Retina (tissue), 1 donor: ENCODE measurements at regions not wholly inside any gene's neighbourhood (a gene's known extent, or its start where the extent isn't known, plus 50 kb on each side); places are given as distances from the start of the nearest gene placed in this dataset.

ENCODE experiments used
- DNase-seq: peaks from one replicate; pipeline ENCODE4 v3.0.0-alpha.2; 2016

DNA sequence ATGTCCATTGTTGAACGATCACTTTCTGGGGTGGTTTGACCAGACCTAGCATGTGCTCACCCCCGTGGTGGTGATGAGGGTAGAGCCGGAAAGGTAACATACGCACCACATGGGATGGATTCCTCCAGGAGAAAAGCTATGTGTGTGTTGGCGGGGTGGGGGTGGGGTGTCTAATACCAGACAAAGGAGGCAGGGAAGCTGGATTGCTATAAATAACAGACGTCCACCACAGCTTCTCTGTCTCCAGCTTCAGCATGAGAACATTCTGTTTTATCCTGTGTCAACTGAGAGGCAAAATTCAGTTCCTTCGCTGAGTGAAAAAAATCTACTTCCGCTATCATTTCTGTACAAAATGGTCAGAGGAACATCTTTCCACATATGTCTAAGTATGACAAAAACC, 151.0 kb downstream of the PCSK1 start:
- no peak for DNase-seq

DNA sequence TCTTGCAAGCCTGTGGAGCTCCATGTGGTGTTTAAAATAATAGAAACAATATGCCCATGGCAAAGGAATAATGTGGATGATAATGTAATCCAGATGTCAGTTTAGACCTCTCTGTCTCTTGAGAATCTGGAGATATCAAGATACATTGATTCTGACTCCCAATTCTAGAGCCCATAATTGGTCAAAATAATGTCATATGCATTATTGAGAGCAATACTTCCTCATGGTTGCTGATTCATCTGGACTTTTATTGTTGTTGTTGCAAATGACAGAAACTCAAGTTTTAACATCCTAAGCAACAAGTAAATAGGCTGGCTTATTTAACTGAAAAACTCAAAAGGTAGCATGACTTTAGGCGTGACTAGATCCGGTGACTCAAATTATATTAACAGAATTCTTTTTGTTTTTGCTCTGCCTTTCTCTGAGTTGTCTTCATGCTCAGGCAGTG, 152.1 kb downstream of the PCSK1 start:
- no peak for DNase-seq

DNA sequence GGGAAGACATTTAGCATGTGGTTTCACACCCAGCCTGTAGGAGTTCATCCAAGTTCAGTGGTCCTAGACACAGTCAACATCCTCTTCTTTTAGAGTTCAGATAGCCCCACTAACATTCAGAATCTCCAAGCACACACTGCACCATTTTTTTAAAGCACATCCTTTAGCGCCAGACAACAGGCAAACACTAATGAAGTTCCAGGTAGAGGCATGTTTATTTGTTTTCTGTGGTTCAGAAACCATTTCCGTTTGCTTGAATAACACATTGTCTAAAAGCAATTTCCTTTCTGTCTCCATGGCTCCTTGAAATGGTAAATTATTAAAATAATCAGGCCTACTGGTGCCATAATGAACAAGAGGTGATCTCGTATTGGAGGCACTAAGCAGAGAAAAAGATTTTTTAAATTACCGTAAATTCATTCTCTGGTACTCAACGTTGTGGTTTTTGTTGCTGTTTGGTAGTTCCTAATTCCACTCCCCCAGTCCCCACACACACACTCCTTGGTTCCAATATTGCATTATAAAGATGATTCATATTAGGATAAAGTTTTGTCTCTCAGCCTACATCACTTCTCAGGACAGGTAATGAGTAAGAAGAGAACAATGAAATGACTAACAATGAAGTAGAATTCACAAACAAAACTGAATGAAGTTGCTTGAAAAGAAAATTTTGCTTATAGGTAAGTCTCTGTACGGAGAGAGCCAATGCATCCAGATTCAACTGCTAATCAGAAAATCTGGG, 153.1 kb downstream of the PCSK1 start:
- no peak for DNase-seq

DNA sequence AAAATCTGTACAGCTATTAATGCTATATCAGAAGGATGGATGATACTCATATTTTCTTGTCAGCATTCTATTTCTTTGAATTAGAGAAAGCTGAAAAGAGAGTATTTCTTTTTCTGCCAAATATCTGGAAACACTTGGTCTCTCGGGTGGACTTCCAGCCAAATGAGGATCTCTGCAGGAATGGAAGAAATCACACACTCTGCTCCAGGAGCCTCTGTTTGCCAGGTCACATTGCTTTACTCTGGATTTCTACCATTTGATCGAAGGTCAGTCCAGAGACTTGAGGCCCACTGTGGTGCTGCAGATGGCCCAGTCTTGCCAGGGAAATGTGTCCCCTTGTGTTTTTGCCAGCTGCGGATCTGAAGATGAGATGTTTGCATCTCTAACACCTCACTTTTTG, 154.1 kb downstream of the PCSK1 start:
- no peak for DNase-seq

DNA sequence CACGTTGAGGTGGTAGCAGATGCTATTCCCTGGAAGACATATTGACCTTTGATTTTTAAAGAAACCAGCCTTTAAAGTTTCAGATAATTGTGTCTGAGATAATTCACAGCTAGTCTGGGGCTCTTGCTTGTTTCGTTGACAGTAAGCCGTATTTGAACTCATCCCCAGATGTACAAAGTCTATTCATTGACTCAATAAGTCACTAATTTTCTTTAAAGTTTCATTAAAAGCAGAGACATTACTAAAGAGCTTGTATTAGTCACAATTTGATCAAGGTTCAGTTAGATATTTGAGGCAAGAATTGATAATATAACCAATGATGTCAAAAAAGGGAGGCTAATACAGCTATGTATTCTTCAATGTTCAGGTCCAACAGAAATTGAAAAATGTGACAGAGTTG, 158.0 kb downstream of the PCSK1 start:
- DNase-seq, result no peak

DNA sequence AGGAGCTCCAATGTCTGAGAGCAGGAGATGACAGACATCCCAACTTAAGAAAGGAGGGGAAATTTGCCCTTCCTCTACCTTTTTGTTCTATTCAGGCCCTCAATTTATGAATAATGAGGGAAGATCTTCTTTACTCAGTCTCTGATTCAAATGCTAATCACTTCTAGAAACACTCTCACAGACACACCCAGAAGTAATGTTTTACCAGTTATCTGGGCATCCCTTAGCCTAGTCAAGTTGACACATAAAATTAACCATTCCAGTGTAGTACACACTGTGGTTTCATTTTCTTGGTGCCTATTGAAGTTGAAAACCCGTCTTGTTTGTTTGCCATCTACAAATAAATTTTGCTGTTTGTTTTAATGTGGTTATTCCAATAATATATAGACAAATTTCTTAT, 167.6 kb downstream of the PCSK1 start:
- DNase-seq, result no peak

DNA sequence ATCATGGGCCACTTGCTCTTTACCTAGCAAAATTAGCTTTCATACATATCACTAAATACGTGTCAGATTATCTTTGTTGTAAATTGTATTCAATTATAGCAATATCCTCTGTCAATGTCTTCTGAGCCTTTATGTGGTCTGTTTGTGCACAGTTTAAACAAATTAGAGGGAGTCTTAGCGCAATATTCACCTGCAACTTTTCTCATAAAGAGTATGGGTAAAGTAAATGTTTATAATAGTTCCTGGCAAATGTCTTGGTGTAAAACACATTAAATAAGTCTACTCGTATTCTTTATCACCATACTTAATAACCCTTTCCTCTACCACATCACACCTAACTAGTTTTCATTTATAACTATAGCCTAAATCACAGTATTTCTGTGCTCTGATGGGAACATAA, 169.0 kb downstream of the PCSK1 start:
- no peak for DNase-seq

DNA sequence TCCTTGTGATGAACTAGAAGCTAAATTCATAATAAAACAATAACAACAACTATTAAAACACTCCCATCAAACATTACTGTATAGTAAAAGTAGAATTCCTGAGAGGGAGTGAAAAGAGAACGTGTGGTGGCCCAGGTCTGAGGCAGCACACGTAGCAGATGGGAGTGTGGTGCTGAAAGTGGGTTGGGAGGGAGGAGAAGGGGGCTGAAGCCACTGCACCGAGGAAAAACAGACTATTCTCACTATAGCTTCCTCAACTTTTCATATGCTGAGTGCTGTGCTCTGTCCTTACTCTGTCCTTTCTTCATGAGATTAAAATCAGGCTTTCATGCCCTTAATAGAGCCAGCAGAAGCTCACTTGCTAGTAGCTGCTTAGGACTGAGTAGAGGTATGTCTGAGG, 170.9 kb downstream of the PCSK1 start:
- no peak for DNase-seq

DNA sequence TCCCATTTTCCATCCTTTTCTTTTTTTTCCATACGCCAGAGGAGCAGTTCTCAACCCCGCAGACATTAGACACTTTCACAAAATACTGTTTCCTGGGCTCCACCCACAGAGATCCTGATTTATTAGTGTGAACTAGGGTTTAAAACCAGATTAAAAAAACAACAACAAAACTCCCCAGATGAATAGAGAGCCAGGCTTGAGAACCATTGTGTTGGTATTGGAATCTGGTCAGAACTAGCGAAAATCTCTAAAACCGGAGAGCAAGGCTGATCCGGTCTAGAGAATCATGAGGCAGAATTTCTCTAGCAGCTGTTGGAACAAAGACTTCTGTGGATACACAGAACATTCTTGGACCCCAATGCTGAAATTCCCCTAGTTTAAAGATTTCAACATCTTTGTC, 173.0 kb downstream of the PCSK1 start:
- DNase-seq, result no peak

DNA sequence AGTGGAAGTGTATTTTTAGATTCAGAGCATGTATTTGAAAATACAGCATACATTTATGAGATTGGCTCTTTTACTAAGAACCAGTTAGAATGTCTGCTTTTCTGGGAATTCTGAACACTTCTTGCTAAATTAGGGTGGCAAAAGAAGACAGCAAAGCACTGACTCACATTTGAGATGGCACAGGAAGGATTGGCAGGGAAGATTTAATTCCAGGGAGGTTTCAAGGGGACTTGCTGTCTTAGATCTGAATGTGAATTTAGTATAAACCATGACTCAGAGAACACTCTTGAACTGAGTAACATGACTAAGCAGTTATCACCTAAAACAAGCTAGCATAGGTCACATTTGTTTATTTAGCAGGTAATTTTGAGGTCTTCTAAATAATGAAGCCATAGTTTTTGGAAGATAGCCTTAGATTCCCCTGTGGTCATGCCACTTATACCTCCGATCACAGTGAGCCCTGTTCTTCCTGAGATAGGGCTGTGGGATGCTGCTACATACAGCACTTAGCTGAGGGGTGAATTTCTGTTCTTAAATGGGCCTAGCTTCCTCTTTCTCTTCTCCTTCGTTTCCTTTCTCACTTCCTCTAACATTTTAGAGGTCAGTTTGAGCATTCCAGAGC, 173.8 kb downstream of the PCSK1 start:
- DNase-seq, result no peak

DNA sequence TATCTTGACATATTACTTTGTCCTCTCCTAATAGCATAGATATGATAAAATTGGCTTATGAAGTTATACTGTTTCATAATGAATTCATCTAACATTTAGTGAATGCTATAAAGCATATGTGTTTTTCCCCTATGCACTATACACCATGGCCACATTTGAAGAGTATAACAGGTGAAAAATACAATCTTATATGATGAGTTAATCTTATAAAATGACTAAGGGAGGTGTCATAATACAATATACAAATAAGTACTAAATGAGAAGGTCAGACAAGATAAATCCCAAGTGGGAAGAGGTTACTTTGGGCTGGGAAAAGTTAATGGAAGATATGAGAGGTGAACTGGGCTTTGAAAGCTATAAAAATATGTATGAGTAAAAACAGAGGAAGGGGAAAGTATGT, 174.4 kb downstream of the PCSK1 start:
- DNase-seq, result no peak

DNA sequence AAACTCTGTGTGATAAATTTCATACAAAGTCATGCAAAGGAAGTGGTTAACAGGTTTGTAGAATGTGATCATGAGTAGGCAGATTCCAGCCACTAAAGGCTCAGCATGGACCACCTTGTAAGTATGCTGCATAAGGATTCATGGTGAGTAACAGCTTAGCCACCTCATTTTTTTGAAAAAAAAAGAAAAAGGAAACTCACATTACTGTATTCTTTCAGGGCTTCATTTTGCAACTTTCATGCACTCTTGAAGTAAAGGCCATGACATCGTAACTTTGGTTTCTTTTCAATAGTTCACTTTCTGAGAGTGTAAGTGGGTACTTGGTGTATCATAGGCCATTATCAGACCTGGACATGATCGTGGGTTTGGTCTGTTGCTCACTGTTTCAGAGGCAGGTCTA, 175.1 kb downstream of the PCSK1 start:
- no peak for DNase-seq

DNA sequence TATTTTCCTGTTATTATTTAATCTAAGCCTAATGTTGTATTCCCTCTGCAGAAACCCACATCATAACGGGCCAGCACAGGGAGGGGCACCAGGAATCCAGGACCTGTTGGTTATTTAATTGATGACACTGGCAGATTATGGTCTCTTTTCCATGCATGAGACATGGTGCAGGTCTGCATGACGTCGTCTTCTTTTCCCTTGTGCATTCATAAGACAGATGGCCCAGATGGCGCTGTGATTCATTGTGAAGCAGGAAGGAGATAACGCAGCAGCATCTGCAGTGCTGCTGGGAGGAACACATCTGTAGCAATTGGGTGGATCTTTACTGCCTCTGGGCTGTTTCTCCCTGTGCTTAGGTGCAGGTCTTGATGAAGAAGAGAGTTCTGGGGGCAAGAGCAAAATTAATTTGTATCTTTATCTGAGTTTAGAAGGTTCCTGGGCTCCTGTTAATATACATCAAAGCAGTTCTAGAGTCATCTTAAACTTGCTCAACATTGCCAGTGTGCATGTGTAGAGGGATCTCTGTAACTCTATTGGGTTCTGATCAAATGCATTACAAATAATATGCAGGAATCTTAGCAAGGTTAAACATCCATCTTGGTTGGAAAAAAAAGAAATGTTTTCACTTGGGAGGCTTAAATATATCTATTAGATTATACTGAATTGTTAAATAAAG, 176.1 kb downstream of the PCSK1 start:
- DNase-seq, result peak; percentile 43

DNA sequence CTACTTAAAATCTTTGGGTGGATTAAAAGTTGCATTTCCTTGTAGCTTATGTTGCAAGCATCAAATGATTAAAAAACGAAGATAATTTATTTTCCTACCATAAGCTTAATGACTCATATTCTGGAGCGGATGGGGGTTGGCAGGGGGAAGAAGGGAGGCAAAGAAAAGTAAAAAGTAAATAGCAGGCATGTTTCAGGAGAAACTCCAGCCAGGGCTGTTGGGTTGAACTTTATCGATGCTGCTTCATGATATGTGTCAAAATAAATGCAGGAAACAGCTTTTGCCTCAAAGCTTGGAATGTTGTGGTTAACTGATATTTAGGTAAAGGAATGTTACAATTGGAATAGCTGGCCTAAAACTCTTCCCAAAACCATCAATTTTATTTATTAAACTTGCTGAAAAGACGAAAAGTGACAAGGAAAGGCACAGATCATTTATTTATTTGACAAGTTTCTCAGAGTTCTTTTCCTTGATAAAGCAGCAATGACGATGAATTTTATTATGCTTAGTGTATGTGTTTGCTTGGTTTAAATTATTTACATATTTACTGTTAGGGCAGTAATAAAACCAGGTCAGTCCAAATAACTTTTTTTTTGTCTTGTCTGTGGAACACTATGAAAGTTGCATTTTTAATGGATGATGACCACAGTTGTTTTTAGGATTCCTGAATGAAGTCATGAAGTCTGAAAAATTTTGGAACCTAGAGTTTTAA, 177.9 kb downstream of the PCSK1 start:
- DNase-seq, result no peak

DNA sequence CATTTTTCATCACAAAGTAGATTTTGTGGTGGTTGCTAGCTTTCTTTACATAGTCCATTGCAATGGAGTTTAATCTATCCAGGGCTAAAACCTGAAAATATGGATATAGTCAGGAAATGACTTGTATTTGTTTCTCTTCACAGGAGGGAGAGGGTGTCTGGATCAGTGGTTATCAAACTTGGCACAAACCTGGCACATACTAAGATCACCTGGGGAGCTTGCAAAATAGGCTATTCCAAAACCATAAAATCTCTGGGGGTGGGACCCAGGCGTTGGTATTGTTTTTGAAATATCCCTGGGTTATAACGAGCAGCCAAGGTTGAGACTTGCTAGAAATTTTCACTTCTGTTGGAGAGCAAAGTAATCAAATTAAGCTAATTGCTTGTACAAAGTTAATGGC, 179.9 kb downstream of the PCSK1 start:
- DNase-seq, result no peak

DNA sequence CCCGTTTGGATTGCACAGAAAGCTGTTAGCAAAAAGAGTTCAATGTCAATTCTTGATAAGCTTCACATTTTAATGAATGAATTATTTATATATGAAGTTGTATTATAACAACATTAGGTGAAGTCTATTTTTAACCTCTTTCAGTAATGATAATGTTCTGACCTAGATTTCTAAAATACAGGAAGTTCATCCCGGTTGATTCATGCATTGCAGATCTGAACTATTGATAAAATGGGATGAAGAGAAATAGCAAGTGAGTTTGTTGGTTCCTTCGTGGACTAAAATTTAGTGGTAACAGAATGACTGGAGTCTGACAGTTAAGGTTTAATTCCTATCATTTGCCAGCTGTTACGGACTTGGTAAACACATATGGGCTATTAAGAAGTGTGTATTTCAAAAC, 180.5 kb downstream of the PCSK1 start:
- no peak for DNase-seq

DNA sequence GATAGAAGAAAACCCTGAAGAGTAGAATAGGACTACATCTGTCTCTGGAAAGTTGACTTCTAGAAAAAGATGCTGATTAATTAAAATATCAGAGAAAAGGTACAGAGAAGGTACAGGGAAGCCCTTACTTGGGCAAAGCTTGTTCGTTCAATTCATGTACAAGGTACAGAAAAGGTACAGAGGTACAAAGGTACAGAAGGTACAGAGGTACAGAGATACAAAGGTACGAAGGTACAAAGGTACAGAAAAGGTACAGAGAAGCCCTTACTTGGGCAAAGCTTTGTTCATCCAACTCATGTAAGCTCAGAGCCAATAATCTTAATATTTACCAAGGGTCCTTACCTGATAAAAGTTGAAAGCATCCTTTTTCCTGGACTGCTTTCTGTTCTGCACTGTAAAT, 182.3 kb downstream of the PCSK1 start:
- DNase-seq, result no peak

DNA sequence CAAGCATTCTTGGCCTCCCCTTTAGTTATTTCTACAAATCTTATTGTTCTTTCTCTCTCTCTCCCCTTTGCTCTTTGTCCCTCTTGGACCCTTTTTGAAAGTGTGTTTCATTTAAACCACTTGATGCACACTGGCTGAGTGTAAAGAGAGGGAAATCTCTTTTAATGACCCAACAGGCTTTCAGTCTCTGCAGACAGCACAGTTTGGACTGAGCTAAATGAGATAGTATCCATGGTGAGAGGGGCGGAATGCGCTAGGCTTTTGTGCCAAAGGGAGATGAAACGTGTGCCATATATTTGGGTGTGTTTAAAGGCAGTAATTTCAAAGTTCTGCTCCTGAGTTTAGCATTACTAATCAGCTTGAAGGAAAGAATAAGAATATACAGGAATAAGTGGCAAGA, 184.9 kb downstream of the PCSK1 start:
- DNase-seq, result no peak

DNA sequence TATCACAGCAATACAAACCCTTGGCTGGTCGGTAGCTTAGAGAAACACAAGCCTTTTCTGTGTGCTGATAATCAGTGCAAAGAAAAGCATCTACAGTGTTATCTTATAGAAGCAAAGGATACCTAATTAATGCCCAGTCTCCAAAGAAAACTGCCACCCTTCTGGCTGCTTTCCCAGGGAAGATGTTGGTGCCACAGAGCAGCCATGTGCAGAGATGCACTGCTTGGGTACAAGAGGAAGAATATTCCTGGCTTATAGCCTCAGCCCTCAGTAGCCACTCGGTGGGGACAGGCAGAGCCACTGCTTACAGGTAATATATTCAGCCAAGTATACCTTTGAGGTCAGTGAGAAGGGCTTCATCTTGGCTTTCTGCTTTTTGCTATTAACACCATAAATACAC, 185.3 kb downstream of the PCSK1 start:
- no peak for DNase-seq

DNA sequence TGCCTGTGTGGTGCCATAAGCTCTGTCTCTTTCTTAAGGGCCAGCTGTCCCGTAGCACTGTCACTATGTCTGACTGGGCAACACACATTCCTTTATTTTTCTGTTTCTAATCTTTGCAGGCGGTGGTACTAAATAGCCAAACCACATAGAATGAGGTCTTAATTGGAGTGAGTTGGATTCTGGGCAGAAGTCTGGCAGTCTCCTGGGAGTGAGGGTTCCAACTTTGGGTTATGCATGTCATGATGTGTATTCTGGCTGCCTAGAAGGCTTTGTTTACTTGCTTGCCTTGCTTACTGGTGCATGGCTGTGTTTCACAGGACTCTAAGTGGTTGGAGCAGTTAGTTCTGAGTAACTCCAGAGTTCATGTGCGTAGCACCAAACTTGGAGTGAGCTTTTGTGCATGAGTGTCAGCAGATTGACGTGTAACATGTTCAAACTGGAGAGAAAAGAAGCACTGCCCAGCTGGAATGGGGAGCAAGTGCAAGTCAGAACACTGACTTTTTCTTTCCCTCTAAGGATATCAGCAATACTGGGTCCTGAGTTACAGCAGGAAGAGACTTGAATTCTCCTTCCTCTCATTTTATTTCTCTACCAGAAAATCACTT, 185.8 kb downstream of the PCSK1 start:
- peak; percentile 17 for DNase-seq

DNA sequence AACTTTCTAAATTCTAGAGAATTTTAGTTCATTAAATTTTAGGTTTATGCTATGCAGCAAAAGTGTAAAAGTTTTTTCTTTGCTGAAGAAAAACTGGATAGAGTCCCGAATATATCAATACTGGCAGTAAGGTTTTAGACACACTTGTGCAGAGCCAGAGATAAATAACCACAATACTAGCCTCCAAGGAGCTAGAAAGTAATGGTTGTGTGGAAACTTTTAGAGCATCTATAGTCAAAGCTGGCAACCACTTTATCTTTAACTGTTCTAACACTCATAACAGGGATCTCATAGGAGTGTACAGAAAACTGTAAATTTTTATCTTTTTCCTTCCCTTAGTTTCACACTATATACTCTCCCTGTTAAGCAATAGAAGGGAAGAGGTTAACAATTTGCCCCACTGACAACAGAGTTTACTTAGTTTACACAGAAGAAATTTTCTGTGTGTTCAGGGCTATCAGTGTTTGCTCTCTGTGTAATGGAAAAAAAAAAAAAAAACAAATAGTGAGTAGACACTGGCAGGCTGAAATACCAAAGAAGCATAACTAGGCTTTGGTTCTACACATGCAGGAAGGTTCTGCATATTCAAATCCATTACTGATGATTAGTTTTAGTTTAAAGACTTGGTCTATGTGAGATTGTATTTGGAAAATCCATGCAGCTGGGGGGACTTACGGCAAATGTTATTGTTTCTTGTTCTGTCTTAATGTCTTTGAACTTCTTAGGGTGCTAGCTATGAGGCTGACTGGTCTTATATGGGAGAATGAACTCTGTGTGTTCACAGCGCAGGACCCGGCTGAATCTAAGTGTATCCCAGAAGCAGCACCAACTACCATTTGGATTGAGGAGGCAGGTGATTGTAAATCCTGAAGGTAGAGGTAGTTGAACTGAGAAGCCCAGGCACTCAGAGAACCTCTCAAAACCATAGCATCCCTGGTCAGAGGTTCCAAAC, 187.6 kb downstream of the PCSK1 start:
- no peak for DNase-seq

DNA sequence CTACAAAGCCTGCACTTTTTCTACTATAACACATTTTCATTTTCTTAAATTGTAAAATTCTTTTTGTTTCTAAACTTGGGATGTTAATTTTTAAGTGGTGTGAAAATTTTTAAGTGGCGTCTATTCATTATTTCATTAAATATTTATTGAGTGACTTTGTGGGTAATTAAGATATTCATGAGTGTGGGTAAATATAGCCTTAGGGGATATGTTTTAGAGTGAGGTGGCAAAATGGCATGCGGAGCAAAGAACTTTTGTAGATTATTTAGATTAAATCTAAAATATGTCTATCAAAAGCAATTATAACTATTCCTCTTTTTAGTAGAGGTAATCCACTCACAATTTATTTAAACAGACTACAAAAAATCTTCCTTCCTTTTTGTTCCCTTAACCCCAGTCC, 188.4 kb downstream of the PCSK1 start:
- DNase-seq, result no peak
